Thyroid gland (tissue), 4 donors: ENCODE measurements at regions not wholly inside any gene's neighbourhood (a gene's known extent, or its start where the extent isn't known, plus 50 kb on each side); places are given as distances from the start of the nearest gene placed in this dataset.

Experiments used
- CTCF ChIP-seq, 6 experiments: fragments of 200-600 bp in 3 of 6; fragments of 450-650 bp in 3 of 6; sonication (generic) in 3 of 6; IDR thresholded peaks; one replicate each; pipeline ENCODE4 v1.5.1; 2016 to 2019; ENCODE audit warnings: antibody characterized with exemption in 6 of 6, mild to moderate bottlenecking in 2 of 6, inconsistent platforms in 1 of 6, moderate library complexity in 1 of 6
- POLR2A ChIP-seq, 2 donors: fragments of 450-650 bp; IDR thresholded peaks; one replicate each; pipeline ENCODE4 v1.6.1; 2017; ENCODE audit warnings: antibody characterized with exemption in 2 of 2, mild to moderate bottlenecking in 2 of 2, moderate library complexity in 1 of 2

GRCh38 chr11:41868606-41869005 is 409.2 kb upstream of the LRRC4C start:
- TF ChIP-seq CTCF (IDR thresholded peaks at IDR 0.05) (no peak), POLR2A (IDR thresholded peaks at IDR 0.05) (no peak)
